ENCODE measurements at regions not wholly inside any gene's neighbourhood (a gene's known extent, or its start where the extent isn't known, plus 50 kb on each side); places are given as distances from the start of the nearest gene placed in this dataset.
A peak's percentile ranks its signal among the peaks of the same experiment; 100 is the strongest.

- DNase-seq (ENCODE audit: low read depth) = no peak
These were observed 106.9 kb downstream of the SMIM20 start for GRCh38 chr4:26020881-26021280.

- no peak for DNase-seq (ENCODE audit: low read depth)
These were observed 107.7 kb downstream of the SMIM20 start for GRCh38 chr4:26021417-26022345.

GRCh38 chr4:26022346-26023202, 108.6 kb downstream of the SMIM20 start:
- peak; percentile 81 for DNase-seq (ENCODE audit: low read depth)

GRCh38 chr4:26023203-26023972, 109.4 kb downstream of the SMIM20 start:
- no peak for DNase-seq (ENCODE audit: low read depth)

GRCh38 chr4:26024079-26024478, 110.1 kb downstream of the SMIM20 start:
- DNase-seq (ENCODE audit: low read depth) = no peak

- no peak for DNase-seq (ENCODE audit: low read depth)
These were observed 114.2 kb downstream of the SMIM20 start for GRCh38 chr4:26028133-26028792.

GRCh38 chr4:26028793-26029567, 115.0 kb downstream of the SMIM20 start:
- no peak for DNase-seq (ENCODE audit: low read depth)

GRCh38 chr4:26029568-26030131, 115.6 kb downstream of the SMIM20 start:
- DNase-seq (ENCODE audit: low read depth) = no peak

- no peak for DNase-seq (ENCODE audit: low read depth)
These were observed 116.2 kb downstream of the SMIM20 start for GRCh38 chr4:26030260-26030667.

GRCh38 chr4:26030780-26031179, 116.8 kb downstream of the SMIM20 start:
- no peak for DNase-seq (ENCODE audit: low read depth)

GRCh38 chr4:26031704-26032103, 117.7 kb downstream of the SMIM20 start:
- DNase-seq (ENCODE audit: low read depth) = no peak

GRCh38 chr4:26032142-26032541, 118.1 kb downstream of the SMIM20 start:
- DNase-seq (ENCODE audit: low read depth) = no peak

GRCh38 chr4:26032630-26033317, 118.8 kb downstream of the SMIM20 start:
- DNase-seq (ENCODE audit: low read depth) = peak; percentile 80

GRCh38 chr4:26033389-26033788, 119.4 kb downstream of the SMIM20 start:
- no peak for DNase-seq (ENCODE audit: low read depth)

- no peak for DNase-seq (ENCODE audit: low read depth)
These were observed 120.8 kb downstream of the SMIM20 start for GRCh38 chr4:26034849-26035248.

GRCh38 chr4:26035921-26036320, 121.9 kb downstream of the SMIM20 start:
- no peak for DNase-seq (ENCODE audit: low read depth)

- no peak for DNase-seq (ENCODE audit: low read depth)
These were observed 125.8 kb downstream of the SMIM20 start for GRCh38 chr4:26039639-26040359.

- no peak for DNase-seq (ENCODE audit: low read depth)
These were observed 130.5 kb downstream of the SMIM20 start for GRCh38 chr4:26044524-26044923.

- DNase-seq (ENCODE audit: low read depth) = no peak
These were observed 131.0 kb downstream of the SMIM20 start for GRCh38 chr4:26044983-26045382.
